MCF 10A (cell line): ENCODE measurements at regions not wholly inside any gene's neighbourhood (a gene's known extent, or its start where the extent isn't known, plus 50 kb on each side); places are given as distances from the start of the nearest gene placed in this dataset.

Experiments
- BruUV-seq: library from RNA; stranded (reverse); fragments of 400-500 nt; replicated peaks from 2 replicates; lab custom pipeline; 2021; lab: Mats Ljungman, UMichigan
- CTCF ChIA-PET: fragments of 300-600 bp; sonication (Branson Sonifier 250); formaldehyde crosslinking; extraction: SDS; loops from one replicate; lab custom pipeline; 2021; ENCODE audit warnings: antibody characterized with exemption, inconsistent platforms; lab: Yijun Ruan, JAX
- POLR2A ChIA-PET: fragments of 300-600, 350-650 bp; sonication (Branson Sonifier 250); formaldehyde crosslinking; extraction: SDS; loops from one replicate; lab custom pipeline; 2020; ENCODE audit warnings: antibody characterized with exemption, inconsistent platforms; lab: Yijun Ruan, JAX
- DNase-seq: peaks from one replicate; pipeline ENCODE4 v3.0.0-alpha.2; 2018; ENCODE audit not compliant: unreplicated experiment
- H3K27ac Mint-ChIP-seq: one replicate; pipeline ENCODE4 v1.8.0; 2022; ENCODE audit warnings: mild to moderate bottlenecking, low read depth, mixed read lengths; ENCODE audit not compliant: unreplicated experiment
- H3K27me3 Mint-ChIP-seq: one replicate; pipeline ENCODE4 v1.8.0; 2022; ENCODE audit warnings: mixed read lengths; ENCODE audit not compliant: insufficient read depth, unreplicated experiment
- H3K36me3 Mint-ChIP-seq: one replicate; pipeline ENCODE4 v1.8.0; 2022; ENCODE audit warnings: mild to moderate bottlenecking, moderate library complexity, mixed read lengths; ENCODE audit not compliant: insufficient read depth, unreplicated experiment
- H3K4me1 Mint-ChIP-seq: one replicate; pipeline ENCODE4 v1.8.0; 2022; ENCODE audit warnings: mixed read lengths; ENCODE audit not compliant: insufficient read depth, unreplicated experiment
- H3K4me3 Mint-ChIP-seq: one replicate; pipeline ENCODE4 v1.8.0; 2022; ENCODE audit warnings: mild to moderate bottlenecking, moderate library complexity, mixed read lengths; ENCODE audit not compliant: unreplicated experiment
- H3K9me3 Mint-ChIP-seq: one replicate; pipeline ENCODE4 v1.8.0; 2022; ENCODE audit warnings: mixed read lengths; ENCODE audit not compliant: unreplicated experiment
- CTCF ChIP-seq: fragments of 200-600 bp; IDR thresholded peaks from one replicate; pipeline ENCODE4 v1.8.0; 2022; ENCODE audit warnings: antibody characterized with exemption, mild to moderate bottlenecking; ENCODE audit not compliant: unreplicated experiment
- intact Hi-C: fragments of 100-400 bp; cut with micrococcal nuclease; formaldehyde crosslinking; loops from 2 replicates; pipeline ENCODE4 v1.14.1; 2022

DNA sequence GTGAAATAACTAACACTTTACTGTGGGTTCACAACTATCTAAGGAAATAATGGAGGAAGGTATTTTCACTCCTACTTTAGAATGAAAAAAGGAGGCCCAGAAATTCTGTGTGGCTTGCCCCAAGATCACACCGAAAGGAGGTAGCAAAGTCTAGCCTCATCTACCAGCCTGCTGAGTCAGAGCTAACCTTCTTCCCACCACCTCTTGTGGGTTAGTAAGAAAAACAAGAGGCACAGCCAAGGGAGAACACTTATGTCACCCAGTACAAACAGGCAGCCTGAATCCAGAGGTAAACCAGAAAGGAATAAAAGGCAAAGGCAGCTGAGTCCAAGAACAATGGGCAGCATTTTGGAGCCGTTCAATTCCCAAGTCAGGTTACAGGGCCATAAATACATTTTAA lies 91.9 kb upstream of the RASEF start:
- Mint-ChIP-seq H3K4me3 (no peak overlapping the region), H3K4me1 (peaks cover 31% of the 10 kb centered on the region), H3K9me3 (peaks cover under 1% of the 10 kb centered on the region), H3K36me3 (no peaks in the 10 kb centered on the region), H3K27me3 (no peaks in the 10 kb centered on the region), H3K27ac (peak overlapping the region; percentile 93)
- BruUV-seq: no TSS peak
- CTCF ChIA-PET: interaction anchor here (0.7 to 2.0 kb wide), 2 partner anchors 11 to 16 kb away, joined by 3 to 5 read pairs; no protein-coding TSS in a partner anchor
- DNase-seq: peak; percentile 73
- POLR2A ChIA-PET: interaction anchor here (1.0 to 1.8 kb wide), 4 partner anchors 12 to 1467 kb away, joined by 3 to 4 read pairs (median 4); partner anchors contain the start of gene RASEF
- no peak for TF ChIP-seq CTCF
- intact Hi-C loops: loop anchor here (10.0 kb wide), 1 partner anchor 90 kb away; the partner anchor contains the start of gene RASEF

- peak; percentile 79 for DNase-seq
- peaks cover 33% of the 10 kb centered on the region for H3K4me1 Mint-ChIP-seq
- POLR2A ChIA-PET: interaction anchor here (0.6 to 1.8 kb wide), 5 partner anchors 12 to 1467 kb away, joined by 3 to 4 read pairs (median 3); partner anchors contain the start of gene RASEF
- CTCF ChIA-PET: interaction anchor here (0.6 to 2.0 kb wide), 3 partner anchors 11 to 401 kb away, joined by 3 to 5 read pairs (median 3); no protein-coding TSS in a partner anchor
- no peak for TF ChIP-seq CTCF
- H3K27ac Mint-ChIP-seq: peak overlapping the region; percentile 93
- H3K27me3 Mint-ChIP-seq: no peaks in the 10 kb centered on the region
- intact Hi-C loops: loop anchor here (10.0 kb wide), 1 partner anchor 89 kb away; the partner anchor contains the start of gene RASEF
- BruUV-seq: no TSS peak
- no peak overlapping the region for H3K4me3 Mint-ChIP-seq
- no peaks in the 10 kb centered on the region for H3K36me3 Mint-ChIP-seq
- no peaks in the 10 kb centered on the region for H3K9me3 Mint-ChIP-seq
Observed at GRCh38 chr9:83154087-83154736, 91.3 kb upstream of the RASEF start.

- Mint-ChIP-seq H3K36me3 (no peaks in the 10 kb centered on the region), H3K9me3 (no peaks in the 10 kb centered on the region), H3K4me1 (peaks cover 36% of the 10 kb centered on the region), H3K27ac (no peak overlapping the region), H3K27me3 (no peaks in the 10 kb centered on the region), H3K4me3 (no peak overlapping the region)
- intact Hi-C loops: loop anchor here (10.0 kb wide), 1 partner anchor 88 kb away; the partner anchor contains the start of gene RASEF
- DNase-seq: no peak
- ChIA-PET CTCF (interaction anchor here (0.6 to 2.0 kb wide), 2 partner anchors 9 to 46 kb away, joined by 3 to 5 read pairs; no protein-coding TSS in a partner anchor), POLR2A (interaction anchor here (0.7 to 1.5 kb wide), 2 partner anchors 13 to 22 kb away, joined by 3 to 5 read pairs; no protein-coding TSS in a partner anchor)
- TF ChIP-seq CTCF: no peak
- BruUV-seq: no TSS peak
Observed at GRCh38 chr9:83153030-83153429, 90.1 kb upstream of the RASEF start.

DNA sequence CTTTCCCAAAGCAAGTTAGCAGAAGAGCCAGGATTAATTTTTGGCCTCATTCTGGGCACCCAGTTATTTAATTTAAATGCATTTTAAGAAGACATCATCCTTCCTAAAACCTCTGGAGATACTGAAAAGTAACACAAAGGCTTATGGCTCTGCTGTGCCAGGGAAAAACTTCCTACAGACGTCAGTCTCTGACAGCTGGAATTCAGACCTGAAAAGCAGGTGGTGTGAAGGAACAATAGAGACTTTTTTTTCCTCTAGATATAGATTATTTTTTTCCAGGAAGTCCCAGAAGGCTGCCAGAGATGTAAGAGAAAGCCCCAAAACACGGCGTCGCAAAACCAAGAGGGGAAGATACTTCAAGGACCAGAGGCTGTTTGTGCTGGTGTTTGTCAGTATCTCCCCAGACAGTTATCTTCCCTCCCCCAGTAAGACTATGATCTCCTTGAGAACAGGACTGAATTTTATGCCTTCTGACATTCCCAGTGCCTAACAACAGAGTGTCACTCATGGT lies 88.7 kb upstream of the RASEF start:
- H3K4me1 Mint-ChIP-seq: peaks cover 36% of the 10 kb centered on the region
- no peak for TF ChIP-seq CTCF
- no peak for DNase-seq
- no TSS peak for BruUV-seq
- POLR2A ChIA-PET: no interaction called here
- CTCF ChIA-PET: no interaction called here
- H3K27me3 Mint-ChIP-seq: no peaks in the 10 kb centered on the region
- no peak overlapping the region for H3K4me3 Mint-ChIP-seq
- no peaks in the 10 kb centered on the region for H3K9me3 Mint-ChIP-seq
- H3K36me3 Mint-ChIP-seq: no peaks in the 10 kb centered on the region
- intact Hi-C loops: loop anchor here (10.0 kb wide), 1 partner anchor 87 kb away; the partner anchor contains the start of gene RASEF
- H3K27ac Mint-ChIP-seq: no peak overlapping the region
